SH-SY5Y (cell line): ENCODE measurements at regions not wholly inside any gene's neighbourhood (a gene's known extent, or its start where the extent isn't known, plus 50 kb on each side); places are given as distances from the start of the nearest gene placed in this dataset.

Source experiments
- GATA2 ChIP-seq: IDR thresholded peaks from 2 replicates; pipeline ENCODE4 v1.6.1; 2011; ENCODE audit warnings: mild to moderate bottlenecking, low read depth, low read length
- GATA3 ChIP-seq: IDR thresholded peaks from 2 replicates; pipeline ENCODE4 v1.6.1; 2011; ENCODE audit warnings: low read depth, mild to moderate bottlenecking, low read length, moderate library complexity

DNA sequence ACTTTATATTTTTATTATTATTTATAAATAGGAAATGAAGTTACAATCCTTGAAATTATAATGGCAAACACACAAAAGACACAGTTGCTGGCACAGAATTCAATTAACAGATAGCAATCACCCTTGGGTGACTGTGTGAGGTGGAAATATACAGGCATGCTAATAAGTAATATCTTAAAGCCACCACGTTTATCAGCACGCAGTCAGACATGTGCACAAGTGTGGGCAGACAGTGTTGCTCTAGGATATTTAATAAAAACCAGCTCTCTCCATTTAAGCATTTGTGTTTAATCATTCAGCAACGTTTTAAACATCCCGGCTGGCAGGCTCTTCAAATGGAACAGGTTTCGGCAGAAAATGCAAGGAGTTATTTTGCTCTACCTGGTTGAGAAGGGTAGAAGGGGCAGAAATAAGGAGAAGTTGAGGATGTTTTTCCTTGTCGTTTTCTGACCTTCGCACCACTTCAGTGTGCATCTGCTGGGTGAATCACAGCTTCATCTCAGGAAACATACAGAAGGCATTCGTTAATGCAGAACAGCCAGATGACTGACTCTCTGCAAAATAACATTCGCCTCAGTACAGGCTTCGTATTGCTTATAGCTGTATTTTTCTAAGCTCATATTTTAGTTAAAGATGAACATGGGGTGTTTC is 585.1 kb downstream of the QKI start:
- TF ChIP-seq GATA2 (peak; percentile 68), GATA3 (peak; percentile 69)

- TF ChIP-seq GATA2 (no peak), GATA3 (no peak)
Observed at GRCh38 chr6:163998496-163998895, 584.0 kb downstream of the QKI start.

- TF ChIP-seq GATA3, result no peak
Observed at GRCh38 chr6:163996491-163996890, 582.0 kb downstream of the QKI start.

- TF ChIP-seq GATA3 (no peak), GATA2 (no peak)
Observed at GRCh38 chr6:163994566-163994965, 580.0 kb downstream of the QKI start.

- no peak for TF ChIP-seq GATA3
- no peak for TF ChIP-seq GATA2
Observed at GRCh38 chr6:163992701-163993100, 578.2 kb downstream of the QKI start.

DNA sequence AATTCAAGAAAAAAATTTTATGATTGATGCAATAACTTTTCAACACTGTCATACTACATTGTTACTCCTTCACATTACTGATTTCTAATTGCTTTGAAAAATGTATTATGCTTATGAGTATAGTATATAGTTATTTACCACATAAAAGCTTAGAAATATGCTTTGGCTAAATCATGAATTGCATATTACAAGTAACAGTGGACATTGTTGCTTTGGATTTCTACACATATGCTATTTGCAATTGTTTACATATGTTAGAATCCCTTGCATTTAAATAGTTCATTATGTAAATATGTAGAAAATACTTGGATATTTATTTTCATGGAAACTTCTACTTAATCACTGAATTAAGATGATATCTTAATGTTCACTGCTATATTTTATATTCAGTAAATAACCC is 577.5 kb downstream of the QKI start:
- TF ChIP-seq GATA3, result no peak
- no peak for TF ChIP-seq GATA2

GRCh38 chr6:163991321-163991720 is 576.8 kb downstream of the QKI start:
- TF ChIP-seq GATA3 (no peak), GATA2 (no peak)

- TF ChIP-seq GATA2, result no peak
Observed at GRCh38 chr6:163986313-163986712, 571.8 kb downstream of the QKI start.

- TF ChIP-seq GATA2 (no peak), GATA3 (no peak)
Observed at GRCh38 chr6:163985710-163986109, 571.2 kb downstream of the QKI start.

DNA sequence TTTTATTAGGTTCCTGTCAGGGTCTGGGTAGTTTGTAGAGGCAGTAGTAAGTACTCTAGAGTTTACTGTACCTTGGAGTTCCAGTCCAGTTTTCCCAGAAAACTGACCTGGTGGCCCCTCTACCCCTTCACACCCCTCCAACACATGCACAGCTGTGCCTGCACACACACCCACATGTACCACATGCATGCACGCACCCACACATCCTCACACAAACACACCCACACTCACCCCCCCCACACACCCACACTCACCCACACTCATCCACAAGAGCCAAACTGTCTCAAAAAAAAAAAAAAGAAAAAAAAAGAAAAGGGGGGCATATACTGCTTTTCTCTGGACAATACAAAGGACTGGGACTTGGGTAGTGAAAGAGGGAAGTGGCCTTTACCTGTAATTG is 570.5 kb downstream of the QKI start:
- TF ChIP-seq GATA3 (no peak), GATA2 (no peak)

DNA sequence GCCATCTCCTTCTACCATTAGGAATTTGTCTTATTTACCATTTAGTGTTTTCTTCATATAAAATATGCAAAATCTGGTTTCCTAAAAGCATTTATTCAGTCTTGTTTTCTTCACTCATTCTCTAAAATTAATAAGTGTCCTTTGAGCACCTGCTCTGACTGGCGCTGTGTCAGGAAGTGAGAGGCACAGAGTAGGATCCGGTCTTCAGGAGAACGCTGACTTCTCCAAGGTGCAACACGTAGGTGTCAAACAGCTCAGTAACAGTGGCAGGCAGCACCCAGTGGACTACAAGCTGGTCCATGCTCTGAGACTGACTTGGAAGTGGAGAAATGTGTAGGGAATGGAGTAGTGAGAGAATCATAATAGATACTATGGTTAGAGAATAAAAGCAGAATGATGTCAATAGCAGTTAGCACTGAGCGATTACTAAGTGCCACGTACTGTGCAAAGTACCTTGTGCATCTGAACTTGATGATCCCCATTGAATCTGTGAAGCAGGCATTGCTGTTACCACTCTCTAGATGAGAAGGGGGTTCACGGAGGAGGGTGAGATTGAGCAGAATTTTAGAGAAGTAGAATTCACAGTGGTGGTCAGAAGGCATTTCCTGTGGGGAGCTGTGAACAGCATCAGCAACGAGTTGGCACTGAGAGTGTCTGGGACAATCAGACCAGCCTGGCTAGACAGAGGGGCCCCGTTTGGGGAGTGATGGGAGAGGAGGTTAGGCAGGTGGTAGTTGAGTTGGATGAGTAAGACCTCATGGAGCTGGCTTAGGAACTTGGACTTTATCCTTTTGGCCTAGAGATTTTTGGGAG is 569.8 kb downstream of the QKI start:
- TF ChIP-seq GATA2 (no peak), GATA3 (no peak)

- TF ChIP-seq GATA3, result no peak
- TF ChIP-seq GATA2, result no peak
Observed at GRCh38 chr6:163983679-163984078, 569.2 kb downstream of the QKI start.

DNA sequence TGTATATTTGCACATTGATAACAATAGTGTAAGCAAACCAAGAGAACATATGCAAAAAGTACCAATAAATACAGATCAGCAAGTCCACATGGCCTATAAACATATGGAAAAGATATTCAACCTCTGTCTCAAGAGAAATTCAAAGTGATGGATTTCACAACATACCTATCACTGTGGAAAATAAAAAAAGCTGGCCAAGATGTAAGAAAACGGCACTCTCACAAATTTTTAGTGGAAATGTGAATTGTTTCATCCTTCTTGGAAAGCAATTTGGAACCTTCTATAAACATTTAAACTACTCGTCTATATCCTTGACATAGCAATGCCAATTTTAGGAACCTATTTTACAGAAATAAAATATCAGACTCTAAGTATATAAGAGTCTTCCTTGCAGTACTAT is 559.8 kb downstream of the QKI start:
- TF ChIP-seq GATA3 (no peak), GATA2 (no peak)

- TF ChIP-seq GATA3 (no peak), GATA2 (no peak)
Observed at GRCh38 chr6:163971841-163972838, 557.6 kb downstream of the QKI start.
